GM21619 (cell line): ENCODE measurements at regions not wholly inside any gene's neighbourhood (a gene's known extent, or its start where the extent isn't known, plus 50 kb on each side); places are given as distances from the start of the nearest gene placed in this dataset.

Source experiments
- ATAC-seq: cut with Tn5 transposase; IDR thresholded peaks from one replicate; pipeline ENCODE4 v1.9.1; 2021; ENCODE audit not compliant: unreplicated experiment

DNA sequence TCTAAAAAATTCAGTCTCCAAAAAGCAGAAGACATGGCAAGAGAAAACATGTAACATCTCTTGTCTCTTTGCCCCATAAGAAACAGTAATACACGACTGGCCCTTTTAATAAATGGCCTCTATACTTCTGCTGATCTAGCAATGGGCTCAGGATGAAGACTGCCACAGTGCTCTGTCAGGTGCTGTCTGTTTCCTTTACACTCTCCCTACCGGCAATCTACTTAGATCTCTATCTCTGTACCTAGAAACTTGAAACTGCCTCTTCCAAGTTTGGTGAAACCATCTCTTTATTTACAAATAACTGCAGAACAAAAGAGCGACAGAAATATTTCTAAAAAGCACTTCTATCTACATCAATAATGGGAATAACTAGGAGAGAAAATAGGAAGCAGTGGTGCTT lies 685.2 kb upstream of the INTU start:
- ATAC-seq: no peak

DNA sequence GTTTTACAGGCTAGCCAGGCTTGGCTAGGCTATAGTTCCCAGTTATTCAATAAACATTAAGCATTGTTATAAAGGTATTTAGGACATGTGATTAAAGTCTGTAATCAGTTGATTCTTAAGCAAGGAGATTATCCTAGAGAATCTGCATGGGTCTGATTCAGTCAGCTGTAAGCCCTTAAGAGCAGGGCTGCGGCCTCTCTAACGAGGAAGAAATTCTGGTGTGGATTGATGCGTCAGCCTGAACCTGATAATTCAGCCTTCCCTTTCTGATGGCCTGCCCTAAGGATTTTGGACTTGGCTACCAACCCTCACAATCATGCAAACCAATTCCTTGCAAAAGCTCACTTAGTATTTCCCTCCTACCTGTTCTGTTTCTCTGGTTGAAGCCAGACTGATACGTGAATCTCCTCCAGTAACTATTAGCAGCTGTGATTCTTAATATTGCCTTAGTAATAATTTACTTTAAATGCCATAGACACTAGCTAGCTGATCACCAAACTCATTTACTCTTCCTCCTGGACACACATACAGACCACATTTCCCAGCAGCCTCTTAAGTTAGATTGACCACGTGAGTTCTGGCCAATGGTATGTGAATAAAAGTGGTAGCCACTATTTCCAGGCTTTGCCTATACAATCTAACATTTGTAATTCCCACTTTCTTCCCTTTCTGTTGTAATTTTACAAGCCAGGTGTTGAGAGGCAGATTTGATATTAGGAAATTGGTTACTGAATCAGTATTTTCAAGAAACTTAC lies 678.0 kb upstream of the INTU start:
- ATAC-seq: no peak

DNA sequence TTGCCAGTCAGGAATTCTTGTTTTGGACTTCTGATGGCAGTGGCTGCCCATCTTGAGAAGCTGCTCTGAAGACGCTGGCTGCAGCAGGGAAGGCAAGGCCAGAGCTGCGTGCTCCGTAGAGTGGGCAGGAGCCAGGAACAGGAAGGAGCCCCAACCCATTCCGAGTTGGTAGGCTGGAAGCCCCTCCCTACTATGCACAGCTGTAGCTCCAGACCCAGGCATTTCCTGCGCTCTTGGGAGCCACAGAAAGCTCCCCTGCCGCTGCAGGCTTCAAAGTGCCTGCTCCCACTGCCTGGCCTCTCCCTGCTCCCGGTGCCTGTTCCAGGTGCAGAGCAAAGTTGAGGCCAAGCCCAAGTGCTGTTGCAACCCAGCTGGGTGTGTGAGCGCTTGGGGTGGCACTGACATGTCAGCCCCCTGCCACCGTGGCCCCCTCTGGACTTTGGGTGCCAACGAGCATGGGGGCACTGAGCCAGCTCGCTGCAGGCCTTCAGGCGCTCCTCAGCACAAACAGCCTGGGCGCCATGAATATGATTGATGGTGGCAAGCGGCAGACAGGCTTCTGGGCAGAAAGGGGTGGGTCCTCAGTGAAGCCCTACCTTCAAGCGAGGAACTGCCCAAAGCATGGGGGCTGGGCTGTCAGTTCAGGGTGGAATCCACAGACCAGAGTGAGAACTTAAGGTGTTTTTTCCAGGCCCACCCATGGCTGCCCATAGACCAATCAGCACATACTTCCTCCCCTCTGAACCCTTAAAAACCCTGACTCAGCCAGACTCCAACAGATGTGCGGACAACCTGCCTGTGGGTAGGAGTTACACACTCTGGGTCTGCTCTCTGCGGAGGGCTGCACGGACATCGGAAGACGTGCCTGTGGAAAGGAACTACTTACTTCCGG lies 677.2 kb upstream of the INTU start:
- no peak for ATAC-seq

DNA sequence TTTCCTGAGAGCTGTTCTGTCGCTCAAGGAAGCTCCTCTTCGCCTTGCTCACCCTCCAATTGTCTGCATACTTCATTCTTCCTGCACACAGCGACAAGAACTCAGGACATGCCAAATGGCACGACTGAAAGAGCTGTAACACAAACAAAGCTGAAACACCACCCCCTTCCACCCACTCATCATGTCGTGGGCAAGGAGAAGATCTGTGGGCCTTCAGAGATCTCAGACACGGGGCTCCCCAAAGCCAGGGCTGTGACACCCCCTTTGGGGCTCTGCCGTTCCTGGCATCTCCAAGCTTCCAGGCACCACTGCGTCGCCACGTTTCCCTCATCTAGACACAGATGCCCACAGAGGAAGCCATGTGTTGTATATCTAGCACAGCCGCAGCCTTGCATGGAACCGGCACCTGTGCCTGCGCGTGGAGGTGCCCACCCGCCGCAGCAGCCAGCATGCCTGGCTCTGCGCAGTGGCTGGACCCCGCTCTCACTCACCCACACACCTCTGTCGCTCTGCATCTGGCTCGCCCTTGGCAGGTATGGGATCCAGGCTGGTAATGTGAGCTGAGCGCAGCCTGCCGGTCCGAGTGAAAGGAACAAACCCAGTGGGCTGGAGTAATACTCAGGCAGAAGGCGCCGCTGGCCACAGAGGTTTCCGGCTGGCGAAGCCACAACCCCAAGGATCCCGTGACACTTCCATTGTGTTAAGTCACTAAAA lies 676.4 kb upstream of the INTU start:
- ATAC-seq: no peak

DNA sequence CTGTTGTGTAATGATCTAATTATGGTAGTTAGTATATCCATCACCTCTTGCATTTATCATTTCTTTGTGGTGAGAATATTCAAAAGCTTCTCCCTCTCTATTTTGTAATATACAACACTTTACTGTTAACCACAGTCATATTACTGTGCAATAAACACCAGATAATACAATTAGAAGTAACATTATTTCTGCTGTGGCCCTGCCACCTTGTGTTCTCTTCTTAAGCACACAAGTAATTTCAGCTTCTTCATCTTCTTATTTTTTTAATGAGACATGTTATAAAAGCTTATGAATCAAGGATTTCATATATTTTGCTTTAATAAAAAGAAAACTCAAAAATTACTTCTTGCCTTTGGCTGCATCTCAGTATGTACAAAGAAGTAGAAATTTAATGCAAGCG lies 675.2 kb upstream of the INTU start:
- no peak for ATAC-seq

DNA sequence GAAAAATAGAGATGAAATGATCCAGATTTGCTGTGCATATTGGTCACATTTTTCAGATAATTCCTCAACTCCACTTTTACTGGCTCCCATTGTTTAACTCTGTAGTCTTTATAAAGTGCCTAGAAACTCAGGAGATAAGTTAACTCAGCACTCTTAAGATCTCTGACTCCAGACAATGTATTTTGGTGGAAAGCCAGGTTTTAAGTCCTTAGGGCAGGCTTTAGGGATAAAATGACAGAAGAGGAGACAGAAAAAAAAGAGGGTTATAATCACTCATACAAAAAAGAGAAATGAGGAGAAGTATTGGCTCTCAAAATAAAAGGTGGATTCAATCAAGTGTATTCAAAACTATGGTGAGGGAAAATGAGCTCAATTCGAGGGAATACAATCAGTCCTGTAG lies 674.8 kb upstream of the INTU start:
- no peak for ATAC-seq

DNA sequence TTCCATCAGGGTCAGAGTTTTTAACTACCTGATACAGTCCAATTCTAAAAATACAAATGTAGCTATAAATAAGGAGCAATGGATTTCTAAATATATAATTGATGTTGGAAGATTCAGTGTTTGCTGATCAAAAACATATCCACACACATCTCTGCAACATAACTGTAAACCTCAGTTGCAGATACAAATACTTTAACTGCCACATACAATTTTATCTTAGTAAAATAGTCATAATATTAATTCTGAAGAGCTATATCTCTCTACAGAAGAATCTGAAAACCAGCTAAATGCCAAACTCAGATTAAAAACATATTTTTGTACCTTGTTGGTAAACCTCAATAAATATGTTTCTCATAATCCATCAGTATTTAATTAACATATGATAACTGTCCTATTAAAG lies 674.3 kb upstream of the INTU start:
- no peak for ATAC-seq

DNA sequence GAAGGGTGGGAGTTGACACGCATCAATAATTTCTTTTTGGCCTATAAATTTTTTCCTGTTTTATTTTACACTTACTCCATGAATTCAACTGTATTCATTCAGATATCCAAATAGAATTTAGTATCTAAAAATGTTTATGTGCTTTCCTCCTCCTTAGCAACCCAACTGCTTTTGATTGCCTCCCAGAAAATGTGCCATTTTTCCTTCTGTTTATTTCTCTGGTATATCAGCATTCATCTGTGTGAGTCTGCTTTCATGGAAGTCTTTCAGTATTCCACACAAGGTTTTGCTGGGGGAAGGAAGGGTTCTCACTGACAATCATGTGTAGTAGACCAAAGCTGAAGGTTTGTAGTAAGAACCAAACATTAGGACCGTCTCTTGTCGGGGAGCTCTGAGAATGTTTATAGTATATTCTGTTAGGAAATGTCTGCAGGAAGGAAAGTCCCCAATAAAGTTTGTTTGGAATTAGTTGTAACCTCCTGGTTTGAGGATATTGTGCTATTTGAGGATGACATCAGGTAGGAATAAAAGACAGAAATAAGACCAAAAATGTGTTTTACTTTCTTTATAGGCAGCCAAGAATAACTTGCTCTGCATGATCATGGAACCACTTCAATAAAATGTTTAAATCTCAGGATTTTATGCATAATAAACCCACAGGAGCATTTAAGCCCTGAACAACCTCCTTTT lies 673.6 kb upstream of the INTU start:
- ATAC-seq: no peak

DNA sequence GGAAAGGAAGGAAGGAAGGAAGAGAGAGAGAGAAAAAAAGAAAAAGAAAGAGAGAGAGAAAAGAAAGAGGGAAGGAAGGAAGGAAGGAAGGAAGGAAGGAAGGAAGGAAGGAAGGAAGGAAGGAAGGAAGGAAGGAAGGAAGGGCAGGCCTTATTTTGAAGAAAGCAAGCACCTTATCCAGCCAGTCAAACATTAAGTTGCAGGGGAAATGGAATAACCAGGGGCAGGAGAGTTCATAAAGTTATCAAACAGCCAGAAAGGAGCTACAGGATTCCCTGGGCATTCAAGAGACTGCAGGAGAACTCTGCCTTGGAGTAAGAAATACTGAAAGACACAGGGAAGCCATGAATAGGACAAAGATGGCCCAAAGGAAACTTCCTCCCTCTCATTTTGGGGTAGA lies 672.0 kb upstream of the INTU start:
- ATAC-seq: no peak

DNA sequence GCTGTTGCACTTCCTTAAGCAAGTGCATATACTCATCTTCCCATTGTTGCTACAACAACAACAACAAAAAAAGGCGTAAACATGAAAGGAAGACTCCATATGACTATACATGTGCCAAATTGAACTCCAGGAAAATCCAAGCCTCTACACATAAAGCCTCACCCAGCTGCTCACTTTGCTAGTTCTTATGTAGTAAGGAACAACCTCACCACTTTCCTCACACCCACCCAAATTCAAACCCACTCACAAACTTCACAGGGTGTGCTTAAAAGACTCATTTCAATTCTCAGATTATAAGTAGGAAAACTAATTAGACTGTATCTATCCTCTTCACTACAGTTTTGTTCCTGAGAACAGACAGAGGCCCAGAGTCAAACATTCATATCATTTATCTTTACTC lies 671.1 kb upstream of the INTU start:
- no peak for ATAC-seq

DNA sequence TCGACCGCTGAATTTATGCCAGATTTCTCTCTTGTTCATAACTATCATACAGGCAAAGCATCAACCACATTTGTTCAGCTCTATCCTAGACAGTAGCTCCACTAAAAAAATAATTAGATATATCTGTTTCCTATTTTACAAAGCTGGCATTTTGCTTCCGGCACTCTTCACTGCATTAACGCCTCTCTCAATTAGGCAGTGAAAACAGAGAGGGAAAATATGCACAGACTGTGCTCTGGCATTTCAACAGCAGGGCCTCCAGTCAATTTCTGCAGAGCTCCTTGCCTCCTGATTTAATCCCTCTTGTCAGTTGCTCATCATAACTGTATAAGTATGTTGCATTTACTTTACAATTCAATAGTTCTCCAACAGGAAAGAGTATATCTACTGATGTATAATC lies 666.9 kb upstream of the INTU start:
- no peak for ATAC-seq

DNA sequence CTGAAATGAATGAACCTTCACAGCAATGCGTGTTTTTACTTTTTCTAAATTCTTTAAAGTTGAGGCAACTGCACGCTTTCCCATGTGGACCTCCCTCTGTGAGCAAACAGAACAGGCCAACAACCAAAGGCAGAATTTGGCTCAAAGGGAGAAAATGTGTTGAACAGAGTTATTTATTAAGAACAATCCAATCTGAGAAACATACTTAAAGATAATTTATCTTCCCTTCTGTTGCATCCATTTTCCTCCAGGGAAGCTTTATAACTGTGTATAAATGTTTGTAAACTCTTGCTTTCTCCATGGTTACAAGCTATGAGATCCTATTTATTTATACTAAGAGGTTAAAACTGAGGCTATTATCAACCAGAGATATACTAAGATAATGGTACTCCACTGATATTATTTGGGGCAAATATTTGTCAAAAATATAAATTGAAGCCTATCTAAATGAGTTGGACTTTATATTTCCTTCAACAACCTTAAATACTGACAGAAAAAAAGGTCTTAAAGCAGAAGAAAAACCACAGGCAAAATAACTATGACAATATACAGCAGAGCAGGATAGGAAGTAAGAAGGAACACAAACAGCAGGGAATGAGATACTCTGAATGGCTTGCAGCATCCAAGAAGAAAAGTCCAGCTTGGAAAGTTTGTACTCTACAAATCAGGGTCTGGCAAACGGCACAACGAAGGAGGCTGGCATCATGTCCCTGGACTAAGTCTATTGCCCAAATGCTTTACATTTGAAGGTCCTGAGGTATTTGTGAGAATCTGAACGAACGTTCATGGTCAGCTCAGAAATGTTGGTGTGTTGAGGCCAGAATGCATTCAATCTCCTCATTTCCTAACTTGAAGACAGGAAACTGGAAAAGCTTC lies 663.2 kb upstream of the INTU start:
- no peak for ATAC-seq

DNA sequence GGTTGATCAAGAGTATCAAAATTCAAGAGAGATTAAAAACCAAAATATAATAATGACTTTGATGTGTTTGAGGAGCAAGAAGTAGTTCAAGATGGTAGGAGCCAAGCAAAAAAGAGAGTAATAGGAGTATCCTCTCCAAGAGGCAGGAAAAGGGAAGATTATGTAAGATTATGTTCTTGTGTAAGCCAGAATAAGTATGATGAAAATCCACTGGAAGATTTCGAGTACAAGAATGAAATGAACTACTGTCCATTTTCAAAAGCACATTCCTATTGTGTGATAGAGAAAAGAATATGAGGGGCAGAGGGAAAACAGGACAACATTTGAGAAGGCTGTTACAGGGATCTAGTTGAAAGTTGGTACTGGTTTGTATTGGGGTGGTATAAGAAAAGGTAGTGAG lies 659.6 kb upstream of the INTU start:
- no peak for ATAC-seq

DNA sequence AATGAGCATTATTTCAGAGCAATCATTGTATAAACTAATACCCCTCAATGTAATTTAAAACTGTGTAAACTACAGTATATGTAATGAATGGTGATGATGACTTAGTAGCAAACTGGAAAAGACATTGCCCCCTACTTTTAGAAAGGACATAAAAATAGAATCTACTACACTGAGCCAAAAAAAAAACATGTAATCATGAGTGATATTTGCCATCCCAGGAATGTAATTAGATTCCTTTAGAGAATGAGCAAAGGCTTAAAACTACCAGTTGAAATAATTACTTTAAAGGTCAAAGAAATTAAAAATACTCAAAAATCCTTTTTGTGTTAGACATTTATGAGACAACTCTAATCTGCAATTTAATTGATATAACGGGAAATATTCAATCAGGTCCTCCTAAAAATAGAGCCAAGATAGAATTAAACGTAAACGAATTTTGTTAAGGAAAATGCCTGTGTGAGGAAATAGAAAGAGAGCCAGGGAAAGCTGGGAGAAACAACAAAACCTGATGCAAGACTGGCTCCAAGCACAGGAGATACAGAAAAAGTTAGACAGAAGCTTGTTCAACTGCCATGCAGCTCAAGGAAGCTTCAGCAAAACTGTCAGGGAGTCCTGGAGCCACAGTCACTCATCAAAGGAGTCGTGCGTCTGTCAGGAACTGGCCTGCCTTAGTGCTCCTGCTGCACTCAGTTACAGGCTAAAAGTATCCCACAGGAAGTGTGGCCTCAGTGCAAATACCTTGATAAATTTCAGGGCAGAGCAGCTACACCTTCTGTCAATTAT lies 655.7 kb upstream of the INTU start:
- ATAC-seq: no peak

DNA sequence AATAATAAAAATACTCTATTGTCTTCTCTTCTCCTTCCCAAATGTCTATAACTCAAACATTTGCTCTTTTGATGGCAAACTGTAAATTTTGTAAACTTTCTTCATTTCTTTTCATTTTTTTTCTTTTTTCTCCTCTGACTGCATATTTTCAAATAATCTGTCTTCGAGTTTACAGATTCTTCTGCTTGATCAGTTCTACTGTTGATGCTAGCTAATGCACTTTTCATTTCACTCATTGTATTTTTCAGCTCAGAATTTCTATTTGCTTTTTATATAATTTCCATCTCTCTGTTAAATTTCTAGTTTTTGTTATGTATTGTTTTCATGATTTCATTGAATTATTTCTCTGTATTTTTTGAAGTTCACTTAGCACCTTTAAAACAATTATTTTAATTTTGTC lies 646.8 kb upstream of the INTU start:
- ATAC-seq: no peak

DNA sequence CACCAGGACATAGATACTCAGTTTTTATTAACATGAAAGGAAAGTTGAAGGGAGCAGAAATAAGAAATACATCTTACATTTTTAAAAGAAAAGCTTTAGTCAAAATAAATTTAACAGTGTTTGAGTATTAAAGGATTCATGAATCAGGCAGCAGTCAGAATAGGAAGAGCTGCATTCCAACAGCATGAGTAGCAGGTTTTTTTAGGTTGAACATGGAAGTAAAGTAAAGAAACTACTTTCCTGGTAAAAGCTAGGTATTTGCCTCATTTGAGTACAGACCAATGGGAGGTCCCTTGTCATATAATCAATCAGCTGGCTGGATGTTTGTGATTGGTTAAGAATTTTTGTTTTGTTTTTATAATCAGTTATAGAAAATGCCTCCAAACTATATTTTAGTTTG lies 645.9 kb upstream of the INTU start:
- ATAC-seq: no peak

DNA sequence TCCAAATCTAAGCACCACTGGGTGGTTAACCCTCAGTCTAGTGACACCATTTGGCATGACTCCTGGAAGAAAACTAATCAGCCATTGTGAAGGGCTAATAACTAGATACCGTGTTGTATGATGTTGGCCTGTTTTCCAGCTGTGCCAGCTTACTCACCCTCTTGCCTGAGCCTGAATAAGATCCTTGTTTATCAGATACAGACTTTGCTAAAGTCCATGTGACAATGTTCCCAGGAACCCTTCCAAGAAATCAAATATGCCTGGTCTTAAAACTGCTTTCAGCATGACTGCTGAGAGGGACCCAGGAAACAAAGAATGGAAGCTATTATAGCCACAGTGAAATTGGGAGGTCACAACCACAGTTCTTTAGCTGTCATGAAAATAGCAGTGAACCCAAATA lies 640.8 kb upstream of the INTU start:
- no peak for ATAC-seq

DNA sequence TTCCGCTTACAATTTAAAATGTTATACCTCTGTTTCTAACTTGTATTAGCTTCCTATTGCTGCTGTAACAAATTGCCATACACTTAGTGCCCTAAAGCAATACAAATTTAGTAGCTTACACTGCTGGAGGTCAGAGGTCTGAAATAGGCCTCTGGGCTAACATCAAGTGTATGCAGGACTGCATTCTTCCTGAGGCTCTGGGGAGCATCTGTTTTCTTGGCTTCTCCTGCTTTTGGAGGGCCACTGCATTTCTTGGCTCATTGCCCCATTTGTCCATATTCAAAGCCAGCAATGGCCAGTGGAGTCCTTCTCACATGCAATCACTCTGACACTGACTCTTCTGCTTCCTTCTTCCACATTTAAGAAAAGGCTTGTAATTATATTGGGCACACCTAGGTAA lies 639.8 kb upstream of the INTU start:
- ATAC-seq: no peak

DNA sequence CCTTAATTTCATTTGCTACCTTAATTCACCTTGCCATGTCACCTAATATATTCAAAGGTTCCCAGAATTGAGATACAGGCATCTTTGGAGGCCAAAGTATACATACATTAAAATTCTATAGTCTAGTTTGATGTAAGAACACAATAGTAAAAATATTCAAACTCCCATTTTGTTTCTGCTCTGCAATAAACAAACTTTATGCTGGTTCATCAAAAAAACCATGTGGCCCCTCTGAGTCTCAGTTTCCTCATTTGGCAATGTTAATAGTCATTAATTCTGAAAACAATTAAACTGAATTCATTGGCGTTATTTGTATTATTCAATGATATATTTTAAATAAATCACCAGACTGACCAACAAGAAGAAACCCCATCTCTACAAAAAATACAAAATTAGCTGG lies 639.4 kb upstream of the INTU start:
- no peak for ATAC-seq

DNA sequence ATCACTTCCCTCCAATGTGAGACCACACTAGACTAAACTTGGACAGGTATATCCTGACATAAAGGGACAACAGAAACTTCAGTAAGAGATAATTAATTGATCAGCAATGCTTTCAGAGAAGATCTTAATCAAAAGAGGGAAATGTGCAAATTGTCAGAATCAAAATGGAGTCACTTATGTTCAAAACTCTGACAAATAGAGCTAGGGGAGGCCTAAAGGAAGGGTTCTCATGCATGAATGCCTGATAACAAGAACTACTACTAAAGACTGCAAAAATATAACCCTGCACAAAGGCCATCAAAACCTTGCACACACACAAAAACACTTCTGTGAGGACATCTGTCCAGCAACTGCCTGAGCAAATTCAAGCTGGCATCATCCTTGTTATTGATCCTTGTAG lies 637.5 kb upstream of the INTU start:
- ATAC-seq: no peak
